ENCODE measurements at regions not wholly inside any gene's neighbourhood (a gene's known extent, or its start where the extent isn't known, plus 50 kb on each side); places are given as distances from the start of the nearest gene placed in this dataset.

- ATAC-seq (no peak), DNase-seq (ENCODE audit: low spot score) (no peak)
- Histone ChIP-seq H3K4me2 (no peak overlapping the region), H3K9me2 (ENCODE audit: insufficient read depth) (peaks cover 5% of the 10 kb centered on the region; the same call in 1 of the 2 replicates), H3K4me1 (ENCODE audit: insufficient read depth) (no peaks in the 10 kb centered on the region), H4K20me1 (replicated peaks; ENCODE audit: insufficient read depth) (no peaks in the 10 kb centered on the region), H2AFZ (no peak overlapping the region), H3K4me3 (no peak overlapping the region), H3K27ac (ENCODE audit: low read depth) (no peak overlapping the region), H3K36me3 (ENCODE audit: insufficient read depth) (no peaks in the 10 kb centered on the region), H3K79me2 (replicated peaks; ENCODE audit: insufficient read depth) (no peaks in the 10 kb centered on the region), H3K27me3 (ENCODE audit: insufficient read depth) (no peaks in the 10 kb centered on the region), H3F3A (replicated peaks; ENCODE audit: low read depth) (no peaks in the 10 kb centered on the region)
- Mint-ChIP-seq H3K4me1 (no peaks in the 10 kb centered on the region), H3K27ac (no peak overlapping the region), H3K36me3 (ENCODE audit: low read depth) (0 out of 3 replicates have a peak, but pooled peaks cover 6% of the 10 kb centered on the region), H3K9me3 (peaks cover 16% of the 10 kb centered on the region), H3K4me3 (no peak overlapping the region), H3K27me3 (ENCODE audit: insufficient read depth, low read depth, poor library complexity) (peaks cover 2% of the 10 kb centered on the region)
- TF ChIP-seq ZNF331 (CRISPR knock-in tag; IDR thresholded peaks at IDR 0.05; ENCODE audit: low read depth), result no peak
- TF ChIP-seq CTCF (conservative IDR thresholded peaks at IDR 0.05; ENCODE audit: low read depth in 2 of 2), result no peak
- TF ChIP-seq ZNF114 (CRISPR knock-in tag; IDR thresholded peaks at IDR 0.05), result no peak
- TF ChIP-seq EZH2phosphoT487 (IDR thresholded peaks at IDR 0.05; ENCODE audit: unreplicated experiment), result no peak
- TF ChIP-seq EZH2 (IDR thresholded peaks at IDR 0.05; ENCODE audit: low read depth, unreplicated experiment), result no peak
- no peak for TF ChIP-seq ETS1 (IDR thresholded peaks at IDR 0.05)
- TF ChIP-seq JUNB (IDR thresholded peaks at IDR 0.05; ENCODE audit: unreplicated experiment), result no peak
- no peak for TF ChIP-seq REST (IDR thresholded peaks at IDR 0.05; ENCODE audit: unreplicated experiment)
- no peak for TF ChIP-seq STAT1 (IDR thresholded peaks at IDR 0.05; ENCODE audit: unreplicated experiment)
- TF ChIP-seq CREB1 (CRISPR knock-in tag; IDR thresholded peaks at IDR 0.05; ENCODE audit: low read depth), result no peak
- TF ChIP-seq ZNF462 (CRISPR knock-in tag; IDR thresholded peaks at IDR 0.05), result no peak
Observed at GRCh38 chr11:109695696-109696095, 273.7 kb downstream of the C11orf87 start.
